DOHH2 (cell line): ENCODE measurements at regions not wholly inside any gene's neighbourhood (a gene's known extent, or its start where the extent isn't known, plus 50 kb on each side); places are given as distances from the start of the nearest gene placed in this dataset.

Experiments
- EZH2phosphoT487 ChIP-seq: fragments of 200-600 bp; sonication (generic); IDR thresholded peaks from 2 replicates; pipeline ENCODE4 v1.6.1; 2017; ENCODE audit warnings: borderline replicate concordance, mild to moderate bottlenecking, antibody characterized with exemption, low read length, moderate library complexity, mixed read lengths
- TF ChIP-seq, protein P1 (sequence below): fragments of 200-600 bp; sonication (generic); IDR thresholded peaks from one replicate; pipeline ENCODE4 v1.5.1; 2014; ENCODE audit warnings: antibody characterized with exemption, mild to moderate bottlenecking, low read depth, low read length; ENCODE audit not compliant: poor library complexity, severe bottlenecking

GRCh38 chr4:43234626-43235415 lies 342.3 kb downstream of the GRXCR1 start:
- TF ChIP-seq, protein P1, sequence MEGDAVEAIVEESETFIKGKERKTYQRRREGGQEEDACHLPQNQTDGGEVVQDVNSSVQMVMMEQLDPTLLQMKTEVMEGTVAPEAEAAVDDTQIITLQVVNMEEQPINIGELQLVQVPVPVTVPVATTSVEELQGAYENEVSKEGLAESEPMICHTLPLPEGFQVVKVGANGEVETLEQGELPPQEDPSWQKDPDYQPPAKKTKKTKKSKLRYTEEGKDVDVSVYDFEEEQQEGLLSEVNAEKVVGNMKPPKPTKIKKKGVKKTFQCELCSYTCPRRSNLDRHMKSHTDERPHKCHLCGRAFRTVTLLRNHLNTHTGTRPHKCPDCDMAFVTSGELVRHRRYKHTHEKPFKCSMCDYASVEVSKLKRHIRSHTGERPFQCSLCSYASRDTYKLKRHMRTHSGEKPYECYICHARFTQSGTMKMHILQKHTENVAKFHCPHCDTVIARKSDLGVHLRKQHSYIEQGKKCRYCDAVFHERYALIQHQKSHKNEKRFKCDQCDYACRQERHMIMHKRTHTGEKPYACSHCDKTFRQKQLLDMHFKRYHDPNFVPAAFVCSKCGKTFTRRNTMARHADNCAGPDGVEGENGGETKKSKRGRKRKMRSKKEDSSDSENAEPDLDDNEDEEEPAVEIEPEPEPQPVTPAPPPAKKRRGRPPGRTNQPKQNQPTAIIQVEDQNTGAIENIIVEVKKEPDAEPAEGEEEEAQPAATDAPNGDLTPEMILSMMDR: no peak
- TF ChIP-seq EZH2phosphoT487: no peak
